ENCODE measurements at regions not wholly inside any gene's neighbourhood (a gene's known extent, or its start where the extent isn't known, plus 50 kb on each side); places are given as distances from the start of the nearest gene placed in this dataset.

- no peak overlapping the region for H3K9ac ChIP-seq (ENCODE audit: low read length)
- ATAC-seq, result no peak
- H3K4me1 ChIP-seq (ENCODE audit: control insufficient read depth in 1 of 2, insufficient read depth in 2 of 2, low read length in 2 of 2), result no peaks in the 10 kb centered on the region
- TF ChIP-seq ZNF274 (IDR thresholded peaks at IDR 0.05; ENCODE audit: low read depth, low read length), result no peak
- no peak for TF ChIP-seq ATF3 (IDR thresholded peaks at IDR 0.05)
- no peak for TF ChIP-seq CEBPB (IDR thresholded peaks at IDR 0.05; ENCODE audit: low read depth)
- TF ChIP-seq, protein P1, sequence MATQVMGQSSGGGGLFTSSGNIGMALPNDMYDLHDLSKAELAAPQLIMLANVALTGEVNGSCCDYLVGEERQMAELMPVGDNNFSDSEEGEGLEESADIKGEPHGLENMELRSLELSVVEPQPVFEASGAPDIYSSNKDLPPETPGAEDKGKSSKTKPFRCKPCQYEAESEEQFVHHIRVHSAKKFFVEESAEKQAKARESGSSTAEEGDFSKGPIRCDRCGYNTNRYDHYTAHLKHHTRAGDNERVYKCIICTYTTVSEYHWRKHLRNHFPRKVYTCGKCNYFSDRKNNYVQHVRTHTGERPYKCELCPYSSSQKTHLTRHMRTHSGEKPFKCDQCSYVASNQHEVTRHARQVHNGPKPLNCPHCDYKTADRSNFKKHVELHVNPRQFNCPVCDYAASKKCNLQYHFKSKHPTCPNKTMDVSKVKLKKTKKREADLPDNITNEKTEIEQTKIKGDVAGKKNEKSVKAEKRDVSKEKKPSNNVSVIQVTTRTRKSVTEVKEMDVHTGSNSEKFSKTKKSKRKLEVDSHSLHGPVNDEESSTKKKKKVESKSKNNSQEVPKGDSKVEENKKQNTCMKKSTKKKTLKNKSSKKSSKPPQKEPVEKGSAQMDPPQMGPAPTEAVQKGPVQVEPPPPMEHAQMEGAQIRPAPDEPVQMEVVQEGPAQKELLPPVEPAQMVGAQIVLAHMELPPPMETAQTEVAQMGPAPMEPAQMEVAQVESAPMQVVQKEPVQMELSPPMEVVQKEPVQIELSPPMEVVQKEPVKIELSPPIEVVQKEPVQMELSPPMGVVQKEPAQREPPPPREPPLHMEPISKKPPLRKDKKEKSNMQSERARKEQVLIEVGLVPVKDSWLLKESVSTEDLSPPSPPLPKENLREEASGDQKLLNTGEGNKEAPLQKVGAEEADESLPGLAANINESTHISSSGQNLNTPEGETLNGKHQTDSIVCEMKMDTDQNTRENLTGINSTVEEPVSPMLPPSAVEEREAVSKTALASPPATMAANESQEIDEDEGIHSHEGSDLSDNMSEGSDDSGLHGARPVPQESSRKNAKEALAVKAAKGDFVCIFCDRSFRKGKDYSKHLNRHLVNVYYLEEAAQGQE (IDR thresholded peaks at IDR 0.05; ENCODE audit: low read depth), result no peak
- TF ChIP-seq FOSL1 (IDR thresholded peaks at IDR 0.05; ENCODE audit: low read depth), result no peak
- no peaks in the 10 kb centered on the region for H3K79me2 ChIP-seq (ENCODE audit: insufficient read depth, low read length)
- no peak overlapping the region for H3K27ac ChIP-seq (ENCODE audit: low read depth, low read length)
- no peak overlapping the region for H3K4me2 ChIP-seq (ENCODE audit: low read length)
- BruUV-seq (replicated peaks), result no TSS peak
- H3K9me2 ChIP-seq (ENCODE audit: insufficient read depth), result no peaks in the 10 kb centered on the region
- CTCF ChIA-PET, result interaction anchor here (0.5 kb wide), 1 partner anchor 14 kb away, joined by 4 read pairs; no protein-coding TSS in a partner anchor
- POLR2A ChIA-PET, result no interaction called here
- no peak for DNase-seq (ENCODE audit: low read depth, low spot score)
- RAD21 ChIA-PET (ENCODE audit: low non-redundant PET in 1 of 2, low total read pairs in 2 of 2, uncharacterized antibody in 2 of 2, unreplicated experiment in 2 of 2), result no interaction called here
- peaks cover 28% of the 10 kb centered on the region for H3K27me3 ChIP-seq (ENCODE audit: insufficient read depth, low read length)
- no peaks in the 10 kb centered on the region for H4K20me1 ChIP-seq (ENCODE audit: insufficient read depth)
- H3K36me3 ChIP-seq (ENCODE audit: control insufficient read depth in 1 of 2, insufficient read depth in 2 of 2, low read length in 2 of 2), result no peaks in the 10 kb centered on the region
- H2AFZ ChIP-seq (ENCODE audit: low read depth, low read length, poor library complexity, severe bottlenecking), result no peak overlapping the region
- H3K4me3 ChIP-seq (replicated peaks in 1 of 2; ENCODE audit: low read depth in 1 of 2, low read length in 2 of 2), result no peak overlapping the region
- no peaks in the 10 kb centered on the region for H3K9me3 ChIP-seq (ENCODE audit: control insufficient read depth in 1 of 2, insufficient read depth in 1 of 2, low read depth in 1 of 2, low read length in 2 of 2)
- intact Hi-C loops (cut with micrococcal nuclease), result no loop called here
Observed at GRCh38 chr10:44016589-44017482, 368.1 kb downstream of the CXCL12 start.

Measured in HCT116 (cell line).